GM12878 (cell line): ENCODE measurements at regions not wholly inside any gene's neighbourhood (a gene's known extent, or its start where the extent isn't known, plus 50 kb on each side); places are given as distances from the start of the nearest gene placed in this dataset.

Source experiments
- ATAC-seq: fragments of 200-7000 bp; cut with Tn5 transposase; 3 replicates; pipeline ENCODE4 v1.9.1; 2020; ENCODE audit warnings: mild to moderate bottlenecking, moderate library complexity
- BruUV-seq: library from RNA; stranded (reverse); fragments of 400-500 nt; replicated peaks from 2 replicates; lab custom pipeline; 2021; lab: Mats Ljungman, UMichigan
- CTCF ChIA-PET: fragments of 300-600 bp; sonication (Branson Sonifier 250); formaldehyde crosslinking; extraction: SDS; loops from one replicate; lab custom pipeline; 2021; ENCODE audit warnings: inconsistent platforms; lab: Yijun Ruan, JAX
- POLR2A ChIA-PET: fragments of 350-600 bp; formaldehyde crosslinking; extraction: SDS; loops from one replicate; lab custom pipeline; 2021; ENCODE audit warnings: inconsistent platforms; lab: Charles Lee
- RAD21 ChIA-PET: fragments of 300-600 bp; sonication (Branson Sonifier 250); formaldehyde crosslinking; loops from one replicate; lab custom pipeline; 2023; ENCODE audit warnings: antibody characterized with exemption; ENCODE audit not compliant: unreplicated experiment; lab: Charles Lee
- SMC1A ChIA-PET: fragments of 300-600 bp; sonication (Branson Sonifier 250); formaldehyde crosslinking; loops from one replicate; lab custom pipeline; 2023; ENCODE audit not compliant: unreplicated experiment, uncharacterized antibody; lab: Charles Lee
- DNase-seq: peaks from one replicate; pipeline ENCODE4 v3.0.0-alpha.2; 2011; ENCODE audit warnings: low read depth, low spot score
- FAIRE-seq: peaks from 3 replicates; lab custom pipeline; 2011; peaks lifted over from hg19 to GRCh38; lab: Jason Lieb, UNC
- H2AFZ ChIP-seq: 2 replicates; pipeline ENCODE4 v1.6.0; 2011; ENCODE audit warnings: low read depth, low read length, control low read depth; ENCODE audit not compliant: control insufficient read depth
- H3K27ac ChIP-seq: 2 replicates; pipeline ENCODE4 v1.5.1; 2011; ENCODE audit warnings: control low read depth; ENCODE audit not compliant: control insufficient read depth, insufficient read depth
- H3K27me3 ChIP-seq, 2 experiments: replicated peaks in 1 of 2; 2 replicates each; pipeline versions ENCODE4 v1.6.0 to v1.6.1; 2011; ENCODE audit warnings: low read length in 1 of 2; ENCODE audit not compliant: control insufficient read depth in 2 of 2, insufficient read depth in 2 of 2
- H3K36me3 ChIP-seq, 2 experiments: 2 replicates each; pipeline ENCODE4 v1.5.1; 2011; ENCODE audit warnings: low read length in 1 of 2; ENCODE audit not compliant: control insufficient read depth in 2 of 2, insufficient read depth in 2 of 2
- H3K4me1 ChIP-seq: 2 replicates; pipeline ENCODE4 v1.6.1; 2011; ENCODE audit warnings: mild to moderate bottlenecking, low read length, moderate library complexity, mixed read lengths; ENCODE audit not compliant: control insufficient read depth, insufficient read depth
- H3K4me2 ChIP-seq: 2 replicates; pipeline ENCODE4 v1.6.0; 2011; ENCODE audit warnings: control low read depth; ENCODE audit not compliant: control insufficient read depth, insufficient read depth
- H3K4me3 ChIP-seq: fragments of 200-600 bp; sonication (generic); 2 replicates; pipeline ENCODE4 v1.5.1; 2016
- H3K79me2 ChIP-seq: 2 replicates; pipeline ENCODE4 v1.6.0; 2011; ENCODE audit warnings: low read length; ENCODE audit not compliant: control insufficient read depth, insufficient read depth
- H3K9ac ChIP-seq: 2 replicates; pipeline ENCODE4 v1.8.0; 2011; ENCODE audit warnings: low read length, control low read depth, mixed read lengths; ENCODE audit not compliant: control insufficient read depth, insufficient read depth
- H3K9me3 ChIP-seq: replicated peaks from 3 replicates; pipeline ENCODE4 v1.5.1; 2011; ENCODE audit warnings: mild to moderate bottlenecking, low read length; ENCODE audit not compliant: control insufficient read depth, insufficient read depth
- H4K20me1 ChIP-seq: 2 replicates; pipeline ENCODE4 v1.6.0; 2011; ENCODE audit not compliant: control insufficient read depth, insufficient read depth
- JUNB ChIP-seq: IDR thresholded peaks from 2 replicates; pipeline ENCODE4 v1.6.1; 2016; ENCODE audit warnings: antibody characterized with exemption, mild to moderate bottlenecking
- KDM1A ChIP-seq: fragments of 200-600 bp; sonication (generic); IDR thresholded peaks from 2 replicates; pipeline ENCODE4 v1.6.1; 2016; ENCODE audit warnings: borderline replicate concordance
- MYC ChIP-seq: IDR thresholded peaks from 2 replicates; pipeline ENCODE4 v1.6.1; 2011; ENCODE audit warnings: mild to moderate bottlenecking, low read length, moderate library complexity, inconsistent platforms; ENCODE audit not compliant: insufficient read depth, insufficient replicate concordance, insufficient read length, severe bottlenecking
- PML ChIP-seq: IDR thresholded peaks from 2 replicates; pipeline ENCODE4 v1.6.1; 2012; ENCODE audit warnings: low read length, inconsistent platforms
- RBBP5 ChIP-seq: fragments of 200-600 bp; sonication (generic); conservative IDR thresholded peaks from 2 replicates; pipeline ENCODE4 v1.6.1; 2016
- ZNF687 ChIP-seq: fragments of 450-650 bp; IDR thresholded peaks from 2 replicates; pipeline ENCODE4 v1.6.1; 2017; ENCODE audit warnings: mild to moderate bottlenecking, moderate library complexity
- WGBS: methylation state at CpG from one replicate; pipeline ENCODE4 v1.1.6; 2016; ENCODE audit warnings: low lambda C conversion rate; ENCODE audit not compliant: insufficient replicate concordance, insufficient coverage; ENCODE audit errors: missing lambda C conversion rate; 5-methylcytosine and 5-hydroxymethylcytosine counted together
- in situ Hi-C: fragments of 300-500 bp; cut with MboI; formaldehyde crosslinking; loops from 9 replicates; pipeline ENCODE4 v1.14.3; 2018; ENCODE audit warnings: mixed read lengths
- intact Hi-C: fragments of 100-400 bp; cut with micrococcal nuclease; formaldehyde crosslinking; loops from one replicate; pipeline ENCODE4 v1.14.2; 2022; ENCODE audit not compliant: unreplicated experiment
- TF ChIP-seq, protein P1 (sequence below): fragments of 450-650 bp; IDR thresholded peaks from 2 replicates; pipeline ENCODE4 v1.6.1; 2016; ENCODE audit warnings: mild to moderate bottlenecking

DNA sequence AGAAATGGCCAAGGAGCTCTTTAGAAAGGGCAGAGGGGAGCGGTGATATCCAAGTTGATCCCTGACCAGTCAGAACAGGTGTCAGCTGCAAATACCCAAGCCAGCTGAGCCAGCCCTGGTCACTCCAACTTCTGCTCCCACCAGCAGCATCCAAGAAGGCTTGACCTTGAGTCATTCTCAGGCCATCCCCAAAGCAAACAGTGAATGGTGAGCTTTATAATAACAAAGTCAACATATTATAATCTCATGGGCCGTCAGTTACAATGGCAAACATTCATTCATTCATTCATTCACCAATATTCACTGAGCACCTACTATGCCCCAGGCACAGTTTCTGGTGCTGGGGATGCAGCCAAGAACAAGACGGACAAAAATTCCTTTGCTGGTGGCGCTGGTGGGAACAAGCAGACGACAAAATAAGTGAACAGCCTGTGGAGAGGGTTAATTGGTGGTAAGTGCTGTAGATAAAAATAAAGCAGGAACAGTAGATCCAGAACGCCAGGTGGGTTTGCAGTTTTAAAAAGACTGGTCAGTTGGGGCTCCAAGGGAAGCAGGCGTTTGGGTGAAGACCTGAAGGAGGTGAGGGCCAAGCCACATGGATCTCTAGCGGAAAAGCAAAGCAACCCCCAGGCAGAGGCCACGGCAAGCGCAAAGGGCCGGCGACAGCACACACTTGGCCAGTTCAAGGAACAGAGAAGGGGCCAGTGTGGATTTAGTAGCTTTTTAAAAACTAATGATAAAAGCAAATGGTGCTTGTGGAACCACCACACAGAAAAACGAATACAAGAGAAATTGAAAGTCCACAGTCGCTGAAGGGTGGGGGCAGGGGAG is 131.8 kb upstream of the PTPN1 start:
- WGBS = 53% methylated on average over 14 of the region's 14 CpGs
- intact Hi-C loops = no loop called here
- no TSS peak for BruUV-seq
- SMC1A ChIA-PET = no interaction called here
- Histone ChIP-seq H3K79me2 (no peaks in the 10 kb centered on the region), H3K9me3 (no peaks in the 10 kb centered on the region; the same call in 2 of the 3 replicates), H4K20me1 (no peaks in the 10 kb centered on the region), H3K4me3 (no peak overlapping the region), H2AFZ (no peak overlapping the region), H3K27me3 (no peaks in the 10 kb centered on the region), H3K4me1 (peaks cover 10% of the 10 kb centered on the region), H3K36me3 (no peaks in the 10 kb centered on the region), H3K4me2 (no peak overlapping the region), H3K27ac (no peak overlapping the region), H3K9ac (no peak overlapping the region)
- POLR2A ChIA-PET = no interaction called here
- TF ChIP-seq ZNF687 (no peak), JUNB (no peak), MYC (no peak), PML (no peak), KDM1A (no peak), RBBP5 (no peak)
- TF ChIP-seq, protein P1, sequence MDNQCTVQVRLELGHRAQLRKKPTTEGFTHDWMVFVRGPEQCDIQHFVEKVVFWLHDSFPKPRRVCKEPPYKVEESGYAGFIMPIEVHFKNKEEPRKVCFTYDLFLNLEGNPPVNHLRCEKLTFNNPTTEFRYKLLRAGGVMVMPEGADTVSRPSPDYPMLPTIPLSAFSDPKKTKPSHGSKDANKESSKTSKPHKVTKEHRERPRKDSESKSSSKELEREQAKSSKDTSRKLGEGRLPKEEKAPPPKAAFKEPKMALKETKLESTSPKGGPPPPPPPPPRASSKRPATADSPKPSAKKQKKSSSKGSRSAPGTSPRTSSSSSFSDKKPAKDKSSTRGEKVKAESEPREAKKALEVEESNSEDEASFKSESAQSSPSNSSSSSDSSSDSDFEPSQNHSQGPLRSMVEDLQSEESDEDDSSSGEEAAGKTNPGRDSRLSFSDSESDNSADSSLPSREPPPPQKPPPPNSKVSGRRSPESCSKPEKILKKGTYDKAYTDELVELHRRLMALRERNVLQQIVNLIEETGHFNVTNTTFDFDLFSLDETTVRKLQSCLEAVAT = no peak
- no peak for ATAC-seq
- RAD21 ChIA-PET = no interaction called here
- in situ Hi-C loops = no loop called here
- CTCF ChIA-PET = no interaction called here
- no peak for FAIRE-seq
- DNase-seq = no peak
